ENCODE measurements at regions not wholly inside any gene's neighbourhood (a gene's known extent, or its start where the extent isn't known, plus 50 kb on each side); places are given as distances from the start of the nearest gene placed in this dataset.

DNA sequence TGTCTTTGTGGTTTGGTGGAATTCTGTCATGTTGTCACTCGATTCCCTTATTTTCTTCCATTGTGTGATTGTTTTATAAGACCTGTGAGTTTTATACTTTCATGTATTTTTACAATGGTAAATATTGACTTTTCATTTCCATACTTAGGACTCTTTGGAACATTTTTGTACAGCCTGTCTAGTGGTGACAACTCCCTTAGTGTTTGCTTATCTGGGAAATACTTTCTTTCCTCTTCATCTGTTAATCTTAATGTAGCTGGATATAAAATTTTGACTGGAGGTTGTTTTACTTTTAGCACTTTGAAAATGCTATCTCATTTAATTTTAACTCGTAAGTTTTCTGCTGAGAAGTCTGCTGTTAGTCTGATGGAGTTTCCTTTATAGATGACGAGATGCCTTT, 310.5 kb downstream of the NUF2 start:
- no peak overlapping the region for H3K56ac ChIP-seq (ENCODE audit: extremely low read depth, insufficient read depth, low read length)
- H3K36me3 ChIP-seq (ENCODE audit: control insufficient read depth, insufficient read depth, low read length), result no peaks in the 10 kb centered on the region
- no peaks in the 10 kb centered on the region for H4K20me1 ChIP-seq (ENCODE audit: insufficient read depth, low read length)
- no peak overlapping the region for H2BK20ac ChIP-seq (ENCODE audit: low read depth, low read length)
- no peak overlapping the region for H3K4ac ChIP-seq (ENCODE audit: low read depth, low read length)
- no peak overlapping the region for H2BK5ac ChIP-seq (ENCODE audit: low read depth, low read length, poor library complexity, severe bottlenecking)
- ATAC-seq (ENCODE audit: low read depth) (no peak), DNase-seq (no peak)
- H2AK5ac ChIP-seq (ENCODE audit: low read depth, low read length), result no peak overlapping the region
- H3K9ac ChIP-seq (ENCODE audit: low read depth, low read length), result no peak overlapping the region
- H2BK15ac ChIP-seq (ENCODE audit: low read depth, low read length), result no peak overlapping the region
- no peak overlapping the region for H3K23ac ChIP-seq (ENCODE audit: low read depth, low read length)
- no peak overlapping the region for H2AK9ac ChIP-seq (replicated peaks; ENCODE audit: low read depth, low read length, poor library complexity)
- H3K18ac ChIP-seq (ENCODE audit: low read depth, low read length), result no peak overlapping the region
- no peaks in the 10 kb centered on the region for H3K27me3 ChIP-seq (ENCODE audit: control insufficient read depth, insufficient read depth, low read length)
- dilution Hi-C loops (cut with HindIII; ENCODE audit: low sequenced_read_pairs, unreplicated experiment) (no loop called here), in situ Hi-C loops (cut with MboI; ENCODE audit: low sequenced_read_pairs) (no loop called here), intact Hi-C loops (cut with micrococcal nuclease) (no loop called here)
- H4K91ac ChIP-seq (ENCODE audit: insufficient read depth, low read depth, low read length), result no peak overlapping the region
- H4K5ac ChIP-seq (ENCODE audit: low read depth, low read length), result no peak overlapping the region
- H3K4me1 ChIP-seq (ENCODE audit: control insufficient read depth, insufficient read depth, low read length), result no peaks in the 10 kb centered on the region
- no peak overlapping the region for H4K8ac ChIP-seq (ENCODE audit: low read depth in 2 of 2, low read length in 2 of 2)
- no peak overlapping the region for H3K14ac ChIP-seq (replicated peaks; ENCODE audit: low read depth, low read length)
- POLR2A ChIA-PET (ENCODE audit: unreplicated experiment), result no interaction called here
- no peaks in the 10 kb centered on the region for H3K9me1 ChIP-seq (ENCODE audit: insufficient read depth, low read length)
- WGBS, 2 experiments (ENCODE audit: extremely low coverage in 2 of 2, insufficient read length in 1 of 2), result no CpG with 5 or more reads among the region's 3 CpGs
- H3K79me1 ChIP-seq (ENCODE audit: low read depth in 1 of 2, low read length in 2 of 2), result no peaks in the 10 kb centered on the region
- no peak for TF ChIP-seq RFX5 (IDR thresholded peaks at IDR 0.05; ENCODE audit: low read depth, low read length)
- TF ChIP-seq, protein P1, sequence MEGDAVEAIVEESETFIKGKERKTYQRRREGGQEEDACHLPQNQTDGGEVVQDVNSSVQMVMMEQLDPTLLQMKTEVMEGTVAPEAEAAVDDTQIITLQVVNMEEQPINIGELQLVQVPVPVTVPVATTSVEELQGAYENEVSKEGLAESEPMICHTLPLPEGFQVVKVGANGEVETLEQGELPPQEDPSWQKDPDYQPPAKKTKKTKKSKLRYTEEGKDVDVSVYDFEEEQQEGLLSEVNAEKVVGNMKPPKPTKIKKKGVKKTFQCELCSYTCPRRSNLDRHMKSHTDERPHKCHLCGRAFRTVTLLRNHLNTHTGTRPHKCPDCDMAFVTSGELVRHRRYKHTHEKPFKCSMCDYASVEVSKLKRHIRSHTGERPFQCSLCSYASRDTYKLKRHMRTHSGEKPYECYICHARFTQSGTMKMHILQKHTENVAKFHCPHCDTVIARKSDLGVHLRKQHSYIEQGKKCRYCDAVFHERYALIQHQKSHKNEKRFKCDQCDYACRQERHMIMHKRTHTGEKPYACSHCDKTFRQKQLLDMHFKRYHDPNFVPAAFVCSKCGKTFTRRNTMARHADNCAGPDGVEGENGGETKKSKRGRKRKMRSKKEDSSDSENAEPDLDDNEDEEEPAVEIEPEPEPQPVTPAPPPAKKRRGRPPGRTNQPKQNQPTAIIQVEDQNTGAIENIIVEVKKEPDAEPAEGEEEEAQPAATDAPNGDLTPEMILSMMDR (conservative IDR thresholded peaks at IDR 0.05; ENCODE audit: low read depth, low read length), result no peak
- TF ChIP-seq MXI1 (IDR thresholded peaks at IDR 0.05; ENCODE audit: borderline replicate concordance, low read depth, low read length), result no peak
- no peak for TF ChIP-seq BHLHE40 (IDR thresholded peaks at IDR 0.05; ENCODE audit: low read depth, low read length)
- TF ChIP-seq MAFK (IDR thresholded peaks at IDR 0.05; ENCODE audit: low read depth, low read length), result no peak
- TF ChIP-seq NFE2L2 (IDR thresholded peaks at IDR 0.05; ENCODE audit: low read depth, low read length), result no peak
- TF ChIP-seq CEBPB (IDR thresholded peaks at IDR 0.05; ENCODE audit: low read depth, low read length), result no peak
- TF ChIP-seq RAD21 (IDR thresholded peaks at IDR 0.05; ENCODE audit: low read length), result no peak
- no peak for TF ChIP-seq ELK1 (IDR thresholded peaks at IDR 0.05; ENCODE audit: borderline replicate concordance, low read depth, low read length)
- no peak for TF ChIP-seq MAZ (IDR thresholded peaks at IDR 0.05; ENCODE audit: borderline replicate concordance, low read depth, low read length)
- no peak for TF ChIP-seq SMC3 (IDR thresholded peaks at IDR 0.05; ENCODE audit: low read depth, low read length)
- TF ChIP-seq CHD1 (IDR thresholded peaks at IDR 0.05; ENCODE audit: low read depth, low read length), result no peak
- TF ChIP-seq POLR2A (IDR thresholded peaks at IDR 0.05; ENCODE audit: low read depth, low read length), result no peak
- TF ChIP-seq FOS (IDR thresholded peaks at IDR 0.05; ENCODE audit: low read depth, low read length), result no peak
- TF ChIP-seq RCOR1 (IDR thresholded peaks at IDR 0.05; ENCODE audit: insufficient replicate concordance, low read length), result no peak
- TF ChIP-seq, protein P2, sequence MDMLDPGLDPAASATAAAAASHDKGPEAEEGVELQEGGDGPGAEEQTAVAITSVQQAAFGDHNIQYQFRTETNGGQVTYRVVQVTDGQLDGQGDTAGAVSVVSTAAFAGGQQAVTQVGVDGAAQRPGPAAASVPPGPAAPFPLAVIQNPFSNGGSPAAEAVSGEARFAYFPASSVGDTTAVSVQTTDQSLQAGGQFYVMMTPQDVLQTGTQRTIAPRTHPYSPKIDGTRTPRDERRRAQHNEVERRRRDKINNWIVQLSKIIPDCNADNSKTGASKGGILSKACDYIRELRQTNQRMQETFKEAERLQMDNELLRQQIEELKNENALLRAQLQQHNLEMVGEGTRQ (IDR thresholded peaks at IDR 0.05; ENCODE audit: low read depth, low read length), result no peak
- no peak overlapping the region for H3K4me3 ChIP-seq (ENCODE audit: insufficient read depth, low read depth, low read length)
- no peak overlapping the region for H3K4me2 ChIP-seq (ENCODE audit: low read depth, low read length)
- no peak overlapping the region for H2BK120ac ChIP-seq (ENCODE audit: low read depth, low read length)
- no peak overlapping the region for H3K27ac ChIP-seq (ENCODE audit: insufficient read depth, low read length)
- H2AFZ ChIP-seq (replicated peaks; ENCODE audit: low read length, poor library complexity), result no peak overlapping the region
- CTCF ChIA-PET, result no interaction called here
- no TSS peak for BruUV-seq (replicated peaks)
- H3K9me3 ChIP-seq (ENCODE audit: control insufficient read depth, insufficient read depth, low read length), result peaks cover 7% of the 10 kb centered on the region

Measured in IMR-90 (cell line).